ENCODE measurements at regions not wholly inside any gene's neighbourhood (a gene's known extent, or its start where the extent isn't known, plus 50 kb on each side); places are given as distances from the start of the nearest gene placed in this dataset.

DNA sequence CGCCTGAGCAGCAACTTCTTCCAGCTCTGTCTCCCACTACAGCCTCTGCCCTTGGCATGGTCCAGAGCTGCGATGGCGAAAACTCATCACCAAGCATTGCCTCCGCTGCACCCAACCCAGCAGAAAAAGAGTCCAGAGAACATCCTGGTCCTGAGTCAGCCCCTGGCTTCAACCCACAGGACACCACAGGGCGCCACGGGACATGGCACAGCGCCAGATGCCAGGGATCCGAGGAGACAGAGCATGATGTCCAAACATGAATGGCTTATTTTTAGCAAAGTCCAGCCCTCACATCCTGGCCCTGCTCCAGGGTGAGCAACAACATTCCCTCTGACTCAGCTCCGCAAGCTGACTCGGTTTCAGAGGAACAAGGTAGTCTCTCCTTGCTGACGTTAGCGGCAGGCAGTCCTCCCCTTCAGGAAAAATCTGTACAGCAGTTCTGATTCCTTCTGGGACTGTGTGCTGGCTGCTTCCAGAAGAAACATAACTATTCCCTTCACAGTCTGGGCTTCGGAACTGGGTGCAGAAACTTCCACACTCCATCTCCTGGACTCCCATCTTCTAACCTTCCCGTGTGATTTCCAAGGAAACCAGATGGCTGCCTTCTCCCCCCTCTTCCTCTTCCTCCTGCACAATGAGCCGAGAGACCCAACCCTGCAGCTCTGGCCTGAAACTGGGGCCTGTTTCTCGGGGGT is 131.3 kb downstream of the TOMM20 start:
- DNase-seq (ENCODE audit: low read depth, low spot score) (peak; percentile 99), ATAC-seq (peak; percentile 90)
- TF ChIP-seq TCF7L2 (IDR thresholded peaks at IDR 0.05; ENCODE audit: low read depth, low read length) (peak; percentile 56; the same call in 1 of the 2 replicates), POLR2AphosphoS5 (IDR thresholded peaks at IDR 0.05; ENCODE audit: low read depth, low read length) (peak; percentile 93), SIN3A (IDR thresholded peaks at IDR 0.05; ENCODE audit: borderline replicate concordance, insufficient read depth, low read depth, low read length) (peak; percentile 77; the same call in 1 of the 2 replicates)
- TF ChIP-seq, protein P1, sequence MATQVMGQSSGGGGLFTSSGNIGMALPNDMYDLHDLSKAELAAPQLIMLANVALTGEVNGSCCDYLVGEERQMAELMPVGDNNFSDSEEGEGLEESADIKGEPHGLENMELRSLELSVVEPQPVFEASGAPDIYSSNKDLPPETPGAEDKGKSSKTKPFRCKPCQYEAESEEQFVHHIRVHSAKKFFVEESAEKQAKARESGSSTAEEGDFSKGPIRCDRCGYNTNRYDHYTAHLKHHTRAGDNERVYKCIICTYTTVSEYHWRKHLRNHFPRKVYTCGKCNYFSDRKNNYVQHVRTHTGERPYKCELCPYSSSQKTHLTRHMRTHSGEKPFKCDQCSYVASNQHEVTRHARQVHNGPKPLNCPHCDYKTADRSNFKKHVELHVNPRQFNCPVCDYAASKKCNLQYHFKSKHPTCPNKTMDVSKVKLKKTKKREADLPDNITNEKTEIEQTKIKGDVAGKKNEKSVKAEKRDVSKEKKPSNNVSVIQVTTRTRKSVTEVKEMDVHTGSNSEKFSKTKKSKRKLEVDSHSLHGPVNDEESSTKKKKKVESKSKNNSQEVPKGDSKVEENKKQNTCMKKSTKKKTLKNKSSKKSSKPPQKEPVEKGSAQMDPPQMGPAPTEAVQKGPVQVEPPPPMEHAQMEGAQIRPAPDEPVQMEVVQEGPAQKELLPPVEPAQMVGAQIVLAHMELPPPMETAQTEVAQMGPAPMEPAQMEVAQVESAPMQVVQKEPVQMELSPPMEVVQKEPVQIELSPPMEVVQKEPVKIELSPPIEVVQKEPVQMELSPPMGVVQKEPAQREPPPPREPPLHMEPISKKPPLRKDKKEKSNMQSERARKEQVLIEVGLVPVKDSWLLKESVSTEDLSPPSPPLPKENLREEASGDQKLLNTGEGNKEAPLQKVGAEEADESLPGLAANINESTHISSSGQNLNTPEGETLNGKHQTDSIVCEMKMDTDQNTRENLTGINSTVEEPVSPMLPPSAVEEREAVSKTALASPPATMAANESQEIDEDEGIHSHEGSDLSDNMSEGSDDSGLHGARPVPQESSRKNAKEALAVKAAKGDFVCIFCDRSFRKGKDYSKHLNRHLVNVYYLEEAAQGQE (IDR thresholded peaks at IDR 0.05; ENCODE audit: insufficient read depth in 1 of 2, low read depth in 2 of 2, low read length in 1 of 2), result no peak
- TF ChIP-seq, protein P2, sequence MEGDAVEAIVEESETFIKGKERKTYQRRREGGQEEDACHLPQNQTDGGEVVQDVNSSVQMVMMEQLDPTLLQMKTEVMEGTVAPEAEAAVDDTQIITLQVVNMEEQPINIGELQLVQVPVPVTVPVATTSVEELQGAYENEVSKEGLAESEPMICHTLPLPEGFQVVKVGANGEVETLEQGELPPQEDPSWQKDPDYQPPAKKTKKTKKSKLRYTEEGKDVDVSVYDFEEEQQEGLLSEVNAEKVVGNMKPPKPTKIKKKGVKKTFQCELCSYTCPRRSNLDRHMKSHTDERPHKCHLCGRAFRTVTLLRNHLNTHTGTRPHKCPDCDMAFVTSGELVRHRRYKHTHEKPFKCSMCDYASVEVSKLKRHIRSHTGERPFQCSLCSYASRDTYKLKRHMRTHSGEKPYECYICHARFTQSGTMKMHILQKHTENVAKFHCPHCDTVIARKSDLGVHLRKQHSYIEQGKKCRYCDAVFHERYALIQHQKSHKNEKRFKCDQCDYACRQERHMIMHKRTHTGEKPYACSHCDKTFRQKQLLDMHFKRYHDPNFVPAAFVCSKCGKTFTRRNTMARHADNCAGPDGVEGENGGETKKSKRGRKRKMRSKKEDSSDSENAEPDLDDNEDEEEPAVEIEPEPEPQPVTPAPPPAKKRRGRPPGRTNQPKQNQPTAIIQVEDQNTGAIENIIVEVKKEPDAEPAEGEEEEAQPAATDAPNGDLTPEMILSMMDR (IDR thresholded peaks at IDR 0.05), result no peak
- no peaks in the 10 kb centered on the region for H3K9me3 ChIP-seq (ENCODE audit: control insufficient read depth, insufficient read depth, low read depth, low read length)
- peaks cover 41% of the 10 kb centered on the region for H3K4me1 ChIP-seq (ENCODE audit: control insufficient read depth, insufficient read depth, low read length)
- ChIA-PET CTCF (interaction anchor here (0.6 to 1.2 kb wide), 2 partner anchors 18 to 106 kb away, joined by 3 to 5 read pairs; no protein-coding TSS in a partner anchor), POLR2A (interaction anchor here (0.6 kb wide), 1 partner anchor 35 kb away, joined by 4 read pairs; no protein-coding TSS in a partner anchor)
- peak overlapping the region; percentile 4 to 23; a peak in 3 of 4 replicates for H3K4me3 ChIP-seq (ENCODE audit: low read depth in 2 of 2, low read length in 2 of 2)
- no peaks in the 10 kb centered on the region for H3K36me3 ChIP-seq (ENCODE audit: control insufficient read depth, insufficient read depth, low read length)
- in situ Hi-C loops (cut with HindIII; ENCODE audit: low pct_unique_long_range_greater_than_20kb, low sequenced_read_pairs), result loop anchor here (25.0 kb wide), 1 partner anchor 260 kb away; no protein-coding TSS in a partner anchor
- peak overlapping the region; percentile 100 for H3K27ac ChIP-seq (ENCODE audit: low read length)
- intact Hi-C loops (cut with micrococcal nuclease; ENCODE audit: unreplicated experiment), result no loop called here
- no peaks in the 10 kb centered on the region for H3K27me3 ChIP-seq (ENCODE audit: control insufficient read depth, insufficient read depth, low read length)
- no TSS peak for BruUV-seq (replicated peaks)

DNA sequence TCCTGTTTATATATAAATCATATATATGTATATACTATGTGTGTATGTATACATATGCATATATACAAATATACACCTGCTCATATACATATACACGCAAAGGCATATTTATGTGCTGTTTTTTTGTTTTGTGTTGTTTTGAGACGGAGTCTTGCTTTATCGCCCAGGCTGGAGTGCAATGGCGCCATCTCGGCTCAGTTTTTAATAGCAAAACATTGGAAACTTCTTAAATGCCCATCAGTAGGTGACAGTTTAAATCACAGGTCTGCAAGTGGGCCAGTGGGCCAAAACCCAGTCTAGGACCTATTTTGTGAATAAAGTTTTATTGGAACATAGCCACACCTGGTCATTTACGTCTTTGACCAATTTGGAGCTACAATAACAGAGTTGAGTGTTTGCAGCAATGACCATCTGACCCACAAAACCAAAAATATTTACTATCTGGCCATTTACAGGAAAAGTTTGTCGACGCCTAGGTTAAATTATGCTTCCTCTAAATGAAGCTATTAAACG is 132.3 kb downstream of the TOMM20 start:
- H3K27me3 ChIP-seq (ENCODE audit: control insufficient read depth, insufficient read depth, low read length), result no peaks in the 10 kb centered on the region
- ATAC-seq (no peak), DNase-seq (ENCODE audit: low read depth, low spot score) (no peak)
- H3K27ac ChIP-seq (ENCODE audit: low read length), result peak overlapping the region; percentile 100
- TF ChIP-seq, protein P1 (IDR thresholded peaks at IDR 0.05; ENCODE audit: insufficient read depth in 1 of 2, low read depth in 2 of 2, low read length in 1 of 2), result 0 out of 4 replicates have a peak, but pooled peaks of 1 of the 2 experiments have one; percentile 5
- TF ChIP-seq, protein P2 (IDR thresholded peaks at IDR 0.05), result no peak
- H3K9me3 ChIP-seq (ENCODE audit: control insufficient read depth, insufficient read depth, low read depth, low read length), result no peaks in the 10 kb centered on the region
- H3K36me3 ChIP-seq (ENCODE audit: control insufficient read depth, insufficient read depth, low read length), result no peaks in the 10 kb centered on the region
- CTCF ChIA-PET, result interaction anchor here (1.2 kb wide), 1 partner anchor 17 kb away, joined by 3 read pairs; no protein-coding TSS in a partner anchor
- no peak overlapping the region for H3K4me3 ChIP-seq (ENCODE audit: low read depth in 2 of 2, low read length in 2 of 2)
- H3K4me1 ChIP-seq (ENCODE audit: control insufficient read depth, insufficient read depth, low read length), result peaks cover 48% of the 10 kb centered on the region
- POLR2A ChIA-PET, result no interaction called here
- no TSS peak for BruUV-seq (replicated peaks)
- intact Hi-C loops (cut with micrococcal nuclease; ENCODE audit: unreplicated experiment), result no loop called here
- in situ Hi-C loops (cut with HindIII; ENCODE audit: low pct_unique_long_range_greater_than_20kb, low sequenced_read_pairs), result loop anchor here (25.0 kb wide), 1 partner anchor 259 kb away; no protein-coding TSS in a partner anchor

Measured in Panc1 (cell line).